ENCODE measurements at regions not wholly inside any gene's neighbourhood (a gene's known extent, or its start where the extent isn't known, plus 50 kb on each side); places are given as distances from the start of the nearest gene placed in this dataset.
A peak's percentile ranks its signal among the peaks of the same experiment; 100 is the strongest.
"Not testable (repeated sequence)": the region's sequence is repeated elsewhere in the genome, so short reads cannot be mapped to it uniquely, and the experiment has no call there.

DNA sequence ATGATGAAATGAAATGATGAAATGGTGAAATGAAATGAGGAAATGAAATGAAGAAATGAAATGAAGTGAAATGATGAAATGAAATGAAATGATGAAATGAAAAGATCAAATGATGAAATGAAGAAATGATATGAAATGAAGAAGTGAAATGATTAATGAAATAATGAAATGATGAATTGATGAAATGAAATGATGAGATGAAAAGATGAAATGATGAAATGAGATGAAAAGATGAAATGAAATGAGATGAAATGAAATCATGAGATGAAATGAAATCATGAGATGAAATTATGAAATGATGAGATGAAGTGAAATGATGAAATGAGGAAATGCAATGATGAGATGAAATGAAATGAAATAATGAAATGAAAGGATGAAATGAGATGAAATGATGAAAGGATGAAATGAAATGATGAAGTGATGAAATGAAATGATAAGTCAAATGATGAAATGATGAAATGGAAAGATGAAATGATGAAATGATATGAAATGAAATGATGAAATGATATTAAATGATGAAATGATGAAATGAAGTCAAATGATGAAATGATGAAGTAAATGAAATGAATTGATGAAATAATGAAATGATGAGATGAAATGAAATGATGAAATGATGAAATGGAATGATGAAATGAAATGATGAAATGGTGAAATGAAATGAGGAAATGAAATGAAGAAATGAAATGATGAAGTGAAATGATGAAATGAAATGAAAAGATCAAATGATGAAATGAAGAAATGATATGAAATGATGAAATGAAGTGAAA, 220.9 kb upstream of the VKORC1L1 start:
- intact Hi-C loops (cut with micrococcal nuclease); FAIRE-seq; CTCF ChIA-PET (ENCODE audit: low intra/inter-chr PET ratio); H3K9ac ChIP-seq (ENCODE audit: insufficient read depth in 1 of 2, low read depth in 2 of 2, low read length in 2 of 2); H3K36me3 ChIP-seq (ENCODE audit: control insufficient read depth, insufficient read depth, low read length); H3K9me3 ChIP-seq (replicated peaks; ENCODE audit: control insufficient read depth, insufficient read depth, low read depth, low read length); POLR2A ChIA-PET; in situ Hi-C loops (cut with MboI); H3K27me3 ChIP-seq (ENCODE audit: control insufficient read depth in 2 of 2, insufficient read depth in 2 of 2, low read length in 2 of 2); H3K9me1 ChIP-seq (ENCODE audit: control insufficient read depth, insufficient read depth, low read length); BruUV-seq (replicated peaks); H3K4me3 ChIP-seq; H3K79me2 ChIP-seq (ENCODE audit: control insufficient read depth, insufficient read depth, low read length); H3K4me1 ChIP-seq (replicated peaks in 1 of 2; ENCODE audit: control insufficient read depth in 2 of 2, insufficient read depth in 2 of 2, low read length in 2 of 2); H4K20me1 ChIP-seq (replicated peaks; ENCODE audit: control insufficient read depth, insufficient read depth, low read length); H3K27ac ChIP-seq (ENCODE audit: extremely low read depth, low read depth, low read length); H2AFZ ChIP-seq (ENCODE audit: low read depth, low read length); H3K4me2 ChIP-seq (ENCODE audit: insufficient read depth, low read length); ATAC-seq; DNase-seq (ENCODE audit: extremely low read depth in 1 of 4, low spot score in 3 of 4): not testable (repeated sequence)
- peak; percentile 58; the same call in 1 of the 2 replicates for TF ChIP-seq NFRKB (IDR thresholded peaks at IDR 0.05; ENCODE audit: low read depth)
- TF ChIP-seq ARID1B (IDR thresholded peaks at IDR 0.05): 0 out of 2 replicates have a peak, but pooled peaks have one; percentile 27
- TF ChIP-seq CEBPB (tag; IDR thresholded peaks at IDR 0.05): peak; percentile 69
- peak; percentile 97 to 99 for TF ChIP-seq TRIM24 (IDR thresholded peaks at IDR 0.05)
- 0 out of 2 replicates have a peak, but pooled peaks have one; percentile 51 for TF ChIP-seq BCOR (IDR thresholded peaks at IDR 0.05)
- TF ChIP-seq, protein P1, sequence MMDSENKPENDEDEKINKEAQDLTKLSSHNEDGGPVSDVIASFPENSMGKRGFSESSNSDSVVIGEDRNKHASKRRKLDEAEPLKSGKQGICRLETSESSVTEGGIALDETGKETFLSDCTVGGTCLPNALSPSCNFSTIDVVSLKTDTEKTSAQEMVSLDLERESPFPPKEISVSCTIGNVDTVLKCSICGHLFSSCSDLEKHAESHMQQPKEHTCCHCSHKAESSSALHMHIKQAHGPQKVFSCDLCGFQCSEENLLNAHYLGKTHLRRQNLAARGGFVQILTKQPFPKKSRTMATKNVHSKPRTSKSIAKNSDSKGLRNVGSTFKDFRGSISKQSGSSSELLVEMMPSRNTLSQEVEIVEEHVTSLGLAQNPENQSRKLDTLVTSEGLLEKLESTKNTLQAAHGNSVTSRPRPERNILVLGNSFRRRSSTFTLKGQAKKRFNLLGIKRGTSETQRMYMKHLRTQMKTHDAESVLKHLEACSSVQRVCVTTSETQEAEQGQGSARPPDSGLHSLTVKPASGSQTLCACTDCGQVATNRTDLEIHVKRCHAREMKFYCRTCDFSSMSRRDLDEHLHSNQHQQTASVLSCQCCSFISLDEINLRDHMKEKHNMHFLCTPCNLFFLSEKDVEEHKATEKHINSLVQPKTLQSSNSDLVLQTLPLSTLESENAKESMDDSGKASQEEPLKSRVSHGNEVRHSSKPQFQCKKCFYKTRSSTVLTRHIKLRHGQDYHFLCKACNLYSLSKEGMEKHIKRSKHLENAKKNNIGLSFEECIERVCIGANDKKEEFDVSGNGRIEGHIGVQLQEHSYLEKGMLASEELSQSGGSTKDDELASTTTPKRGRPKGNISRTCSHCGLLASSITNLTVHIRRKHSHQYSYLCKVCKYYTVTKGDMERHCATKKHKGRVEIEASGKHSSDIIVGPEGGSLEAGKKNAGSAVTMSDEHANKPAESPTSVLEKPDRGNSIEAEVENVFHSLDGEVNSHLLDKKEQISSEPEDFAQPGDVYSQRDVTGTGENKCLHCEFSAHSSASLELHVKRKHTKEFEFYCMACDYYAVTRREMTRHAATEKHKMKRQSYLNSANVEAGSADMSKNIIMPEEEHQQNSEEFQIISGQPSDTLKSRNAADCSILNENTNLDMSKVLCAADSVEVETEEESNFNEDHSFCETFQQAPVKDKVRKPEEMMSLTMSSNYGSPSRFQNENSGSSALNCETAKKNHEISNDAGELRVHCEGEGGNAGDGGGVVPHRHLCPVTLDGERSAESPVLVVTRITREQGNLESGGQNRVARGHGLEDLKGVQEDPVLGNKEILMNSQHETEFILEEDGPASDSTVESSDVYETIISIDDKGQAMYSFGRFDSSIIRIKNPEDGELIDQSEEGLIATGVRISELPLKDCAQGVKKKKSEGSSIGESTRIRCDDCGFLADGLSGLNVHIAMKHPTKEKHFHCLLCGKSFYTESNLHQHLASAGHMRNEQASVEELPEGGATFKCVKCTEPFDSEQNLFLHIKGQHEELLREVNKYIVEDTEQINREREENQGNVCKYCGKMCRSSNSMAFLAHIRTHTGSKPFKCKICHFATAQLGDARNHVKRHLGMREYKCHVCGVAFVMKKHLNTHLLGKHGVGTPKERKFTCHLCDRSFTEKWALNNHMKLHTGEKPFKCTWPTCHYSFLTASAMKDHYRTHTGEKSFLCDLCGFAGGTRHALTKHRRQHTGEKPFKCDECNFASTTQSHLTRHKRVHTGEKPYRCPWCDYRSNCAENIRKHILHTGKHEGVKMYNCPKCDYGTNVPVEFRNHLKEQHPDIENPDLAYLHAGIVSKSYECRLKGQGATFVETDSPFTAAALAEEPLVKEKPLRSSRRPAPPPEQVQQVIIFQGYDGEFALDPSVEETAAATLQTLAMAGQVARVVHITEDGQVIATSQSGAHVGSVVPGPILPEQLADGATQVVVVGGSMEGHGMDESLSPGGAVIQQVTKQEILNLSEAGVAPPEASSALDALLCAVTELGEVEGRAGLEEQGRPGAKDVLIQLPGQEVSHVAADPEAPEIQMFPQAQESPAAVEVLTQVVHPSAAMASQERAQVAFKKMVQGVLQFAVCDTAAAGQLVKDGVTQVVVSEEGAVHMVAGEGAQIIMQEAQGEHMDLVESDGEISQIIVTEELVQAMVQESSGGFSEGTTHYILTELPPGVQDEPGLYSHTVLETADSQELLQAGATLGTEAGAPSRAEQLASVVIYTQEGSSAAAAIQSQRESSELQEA (IDR thresholded peaks at IDR 0.05; ENCODE audit: low read depth): 0 out of 2 replicates have a peak, but pooled peaks have one; percentile 24
- TF ChIP-seq, protein P2, sequence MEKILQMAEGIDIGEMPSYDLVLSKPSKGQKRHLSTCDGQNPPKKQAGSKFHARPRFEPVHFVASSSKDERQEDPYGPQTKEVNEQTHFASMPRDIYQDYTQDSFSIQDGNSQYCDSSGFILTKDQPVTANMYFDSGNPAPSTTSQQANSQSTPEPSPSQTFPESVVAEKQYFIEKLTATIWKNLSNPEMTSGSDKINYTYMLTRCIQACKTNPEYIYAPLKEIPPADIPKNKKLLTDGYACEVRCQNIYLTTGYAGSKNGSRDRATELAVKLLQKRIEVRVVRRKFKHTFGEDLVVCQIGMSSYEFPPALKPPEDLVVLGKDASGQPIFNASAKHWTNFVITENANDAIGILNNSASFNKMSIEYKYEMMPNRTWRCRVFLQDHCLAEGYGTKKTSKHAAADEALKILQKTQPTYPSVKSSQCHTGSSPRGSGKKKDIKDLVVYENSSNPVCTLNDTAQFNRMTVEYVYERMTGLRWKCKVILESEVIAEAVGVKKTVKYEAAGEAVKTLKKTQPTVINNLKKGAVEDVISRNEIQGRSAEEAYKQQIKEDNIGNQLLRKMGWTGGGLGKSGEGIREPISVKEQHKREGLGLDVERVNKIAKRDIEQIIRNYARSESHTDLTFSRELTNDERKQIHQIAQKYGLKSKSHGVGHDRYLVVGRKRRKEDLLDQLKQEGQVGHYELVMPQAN (IDR thresholded peaks at IDR 0.05; ENCODE audit: borderline replicate concordance): 0 out of 2 replicates have a peak, but pooled peaks have one; percentile 27
- TF ChIP-seq, protein P3, sequence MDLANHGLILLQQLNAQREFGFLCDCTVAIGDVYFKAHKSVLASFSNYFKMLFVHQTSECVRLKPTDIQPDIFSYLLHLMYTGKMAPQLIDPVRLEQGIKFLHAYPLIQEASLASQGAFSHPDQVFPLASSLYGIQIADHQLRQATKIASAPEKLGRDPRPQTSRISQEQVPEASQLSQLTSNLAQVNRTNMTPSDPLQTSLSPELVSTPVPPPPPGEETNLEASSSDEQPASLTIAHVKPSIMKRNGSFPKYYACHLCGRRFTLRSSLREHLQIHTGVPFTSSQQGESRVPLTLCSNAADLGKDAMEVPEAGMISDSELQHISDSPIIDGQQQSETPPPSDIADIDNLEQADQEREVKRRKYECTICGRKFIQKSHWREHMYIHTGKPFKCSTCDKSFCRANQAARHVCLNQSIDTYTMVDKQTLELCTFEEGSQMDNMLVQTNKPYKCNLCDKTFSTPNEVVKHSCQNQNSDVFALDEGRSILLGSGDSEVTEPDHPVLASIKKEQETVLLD (IDR thresholded peaks at IDR 0.05): 0 out of 2 replicates have a peak, but pooled peaks have one; percentile 32
- TF ChIP-seq, protein P4, sequence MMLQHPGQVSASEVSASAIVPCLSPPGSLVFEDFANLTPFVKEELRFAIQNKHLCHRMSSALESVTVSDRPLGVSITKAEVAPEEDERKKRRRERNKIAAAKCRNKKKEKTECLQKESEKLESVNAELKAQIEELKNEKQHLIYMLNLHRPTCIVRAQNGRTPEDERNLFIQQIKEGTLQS (IDR thresholded peaks at IDR 0.05): peak; percentile 70
- TF ChIP-seq, protein P4 (CRISPR knock-in tag; conservative IDR thresholded peaks at IDR 0.05): not testable (repeated sequence)

All from K562 (cell line).